Neural cell (in vitro differentiated cells): ENCODE measurements at regions not wholly inside any gene's neighbourhood (a gene's known extent, or its start where the extent isn't known, plus 50 kb on each side); places are given as distances from the start of the nearest gene placed in this dataset.

ENCODE experiments used
- H2AFZ ChIP-seq: fragments of 200-600, 300-800 bp; sonication (generic), shearing (Covaris generic); 2 replicates; pipeline ENCODE4 v1.6.0; 2014; ENCODE audit warnings: low read depth, mild to moderate bottlenecking, antibody characterized with exemption, low read length, moderate library complexity
- H3F3A ChIP-seq: fragments of 200-600 bp; shearing (Covaris generic); 2 replicates; pipeline ENCODE4 v1.6.1; 2016; ENCODE audit warnings: mild to moderate bottlenecking, moderate library complexity, mixed read lengths, antibody characterized with exemption, low read length; ENCODE audit not compliant: insufficient read depth, poor library complexity, severe bottlenecking
- H3K27ac ChIP-seq: fragments of 200-600, 300-800 bp; sonication (generic), shearing (Covaris generic); 2 replicates; pipeline ENCODE4 v1.5.1; 2014; ENCODE audit warnings: mild to moderate bottlenecking, low read length, moderate library complexity
- H3K27me3 ChIP-seq: fragments of 300-800, 200-600 bp; sonication (generic), shearing (Covaris generic); 2 replicates; pipeline ENCODE4 v1.6.0; 2014; ENCODE audit warnings: mild to moderate bottlenecking, low read depth, low read length, moderate library complexity; ENCODE audit not compliant: insufficient read depth
- H3K36me3 ChIP-seq: fragments of 300-800, 200-600 bp; sonication (generic), shearing (Covaris generic); 2 replicates; pipeline ENCODE4 v1.5.1; 2014; ENCODE audit warnings: mild to moderate bottlenecking, antibody characterized with exemption, low read length, moderate library complexity; ENCODE audit not compliant: insufficient read depth
- H3K4me2 ChIP-seq: fragments of 300-800, 200-600 bp; sonication (generic), shearing (Covaris generic); 2 replicates; pipeline ENCODE4 v1.6.0; 2014; ENCODE audit warnings: mild to moderate bottlenecking, low read length
- H3K4me3 ChIP-seq: fragments of 300-800, 200-600 bp; sonication (generic), shearing (Covaris generic); 2 replicates; pipeline ENCODE4 v1.5.1; 2014; ENCODE audit warnings: mild to moderate bottlenecking, low read length, moderate library complexity
- H3K79me2 ChIP-seq: fragments of 200-600 bp; shearing (Covaris generic); replicated peaks from 2 replicates; pipeline ENCODE4 v1.6.0; 2014; ENCODE audit warnings: mild to moderate bottlenecking, low read length, moderate library complexity; ENCODE audit not compliant: insufficient read depth
- H3K9ac ChIP-seq: fragments of 300-800, 200-600 bp; sonication (generic), shearing (Covaris generic); 2 replicates; pipeline ENCODE4 v1.6.1; 2016; ENCODE audit warnings: mild to moderate bottlenecking, low read length, mixed read lengths
- H3K9me2 ChIP-seq: fragments of 200-600 bp; shearing (Covaris generic); 2 replicates; pipeline ENCODE4 v1.6.1; 2016; ENCODE audit warnings: mild to moderate bottlenecking, low read length, mixed read lengths; ENCODE audit not compliant: insufficient read depth
- H3K9me3 ChIP-seq: fragments of 200-600, 300-800 bp; sonication (generic), shearing (Covaris generic); 2 replicates; pipeline ENCODE4 v1.6.1; 2016; ENCODE audit warnings: mild to moderate bottlenecking, mixed run types, low read length, moderate library complexity, mixed read lengths
- H4K20me1 ChIP-seq: fragments of 200-600 bp; shearing (Covaris generic); 2 replicates; pipeline ENCODE4 v1.6.1; 2016; ENCODE audit warnings: mild to moderate bottlenecking, mixed run types; ENCODE audit not compliant: insufficient read depth
- CTCF ChIP-seq: fragments of 450-650 bp; IDR thresholded peaks from 2 replicates; pipeline ENCODE4 v1.5.1; 2014; ENCODE audit warnings: antibody characterized with exemption, mild to moderate bottlenecking, moderate library complexity; ENCODE audit not compliant: poor library complexity, severe bottlenecking
- EP300 ChIP-seq: fragments of 450-650 bp; conservative IDR thresholded peaks from 2 replicates; pipeline ENCODE4 v1.6.1; 2014; ENCODE audit warnings: antibody characterized with exemption, mild to moderate bottlenecking, moderate library complexity; ENCODE audit not compliant: poor library complexity, severe bottlenecking
- EZH2 ChIP-seq: fragments of 200-600, 300-800 bp; shearing (Covaris generic), sonication (generic); IDR thresholded peaks from 2 replicates; pipeline ENCODE4 v1.6.1; 2014; ENCODE audit warnings: antibody characterized with exemption, low read length, borderline replicate concordance, mild to moderate bottlenecking; ENCODE audit not compliant: insufficient read depth, poor library complexity, severe bottlenecking
- MXI1 ChIP-seq: fragments of 450-650 bp; conservative IDR thresholded peaks from 2 replicates; pipeline ENCODE4 v1.6.1; 2014; ENCODE audit warnings: antibody characterized with exemption, mild to moderate bottlenecking; ENCODE audit not compliant: poor library complexity, severe bottlenecking
- POLR2AphosphoS5 ChIP-seq: IDR thresholded peaks from 2 replicates; pipeline ENCODE4 v1.6.1; 2012
- RAD21 ChIP-seq: fragments of 450-650 bp; conservative IDR thresholded peaks from 2 replicates; pipeline ENCODE4 v1.6.1; 2014; ENCODE audit warnings: antibody characterized with exemption, mild to moderate bottlenecking, moderate library complexity
- SMC3 ChIP-seq: fragments of 450-650 bp; conservative IDR thresholded peaks from 2 replicates; pipeline ENCODE4 v1.6.1; 2014; ENCODE audit warnings: antibody characterized with exemption, mild to moderate bottlenecking, moderate library complexity; ENCODE audit not compliant: poor library complexity
- TAF1 ChIP-seq: IDR thresholded peaks from 2 replicates; pipeline ENCODE4 v1.6.1; 2012; ENCODE audit warnings: low read depth
- TF ChIP-seq, protein P1 (sequence below): IDR thresholded peaks from 2 replicates; pipeline ENCODE4 v1.6.1; 2012; ENCODE audit warnings: borderline replicate concordance

DNA sequence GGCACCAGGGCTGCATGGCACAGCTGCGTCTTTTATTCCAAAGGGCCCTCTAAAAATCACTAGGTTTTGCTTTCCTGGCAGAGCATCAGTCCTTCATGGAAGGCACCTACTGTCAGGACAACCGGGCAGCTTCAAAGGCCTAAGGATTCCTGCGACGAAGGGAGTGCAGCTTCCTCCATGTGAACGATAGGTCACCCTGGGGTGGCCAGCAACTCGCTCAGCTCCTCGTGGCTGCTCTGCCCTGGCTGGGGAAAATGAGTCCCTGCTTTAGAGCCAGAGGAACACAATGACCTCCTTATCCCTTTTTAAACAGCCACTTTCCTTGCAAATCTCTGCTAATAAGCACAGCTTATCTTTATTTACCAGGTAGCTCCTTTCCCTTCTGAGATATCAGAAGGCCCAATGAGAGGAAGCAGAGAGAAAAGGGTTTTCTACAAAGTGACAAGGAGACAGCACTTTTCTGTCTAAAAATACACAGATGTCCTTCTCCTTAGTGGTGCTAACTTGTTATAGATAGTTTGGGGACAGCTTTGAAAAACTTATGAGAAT is 71.6 kb upstream of the SMYD2 start:
- Histone ChIP-seq H3K27me3 (no peaks in the 10 kb centered on the region), H3K9me2 (no peaks in the 10 kb centered on the region), H4K20me1 (no peaks in the 10 kb centered on the region), H3K79me2 (no peaks in the 10 kb centered on the region), H3K4me3 (no peak overlapping the region), H3K4me2 (no peak overlapping the region), H3K27ac (no peak overlapping the region), H2AFZ (no peak overlapping the region), H3K36me3 (no peaks in the 10 kb centered on the region), H3F3A (no peaks in the 10 kb centered on the region), H3K9me3 (no peaks in the 10 kb centered on the region), H3K9ac (no peak overlapping the region)
- TF ChIP-seq SMC3: no peak
- no peak for TF ChIP-seq TAF1
- no peak for TF ChIP-seq MXI1
- TF ChIP-seq CTCF: no peak
- TF ChIP-seq EZH2: no peak
- no peak for TF ChIP-seq RAD21
- TF ChIP-seq POLR2AphosphoS5: no peak
- no peak for TF ChIP-seq EP300
- TF ChIP-seq, protein P1, sequence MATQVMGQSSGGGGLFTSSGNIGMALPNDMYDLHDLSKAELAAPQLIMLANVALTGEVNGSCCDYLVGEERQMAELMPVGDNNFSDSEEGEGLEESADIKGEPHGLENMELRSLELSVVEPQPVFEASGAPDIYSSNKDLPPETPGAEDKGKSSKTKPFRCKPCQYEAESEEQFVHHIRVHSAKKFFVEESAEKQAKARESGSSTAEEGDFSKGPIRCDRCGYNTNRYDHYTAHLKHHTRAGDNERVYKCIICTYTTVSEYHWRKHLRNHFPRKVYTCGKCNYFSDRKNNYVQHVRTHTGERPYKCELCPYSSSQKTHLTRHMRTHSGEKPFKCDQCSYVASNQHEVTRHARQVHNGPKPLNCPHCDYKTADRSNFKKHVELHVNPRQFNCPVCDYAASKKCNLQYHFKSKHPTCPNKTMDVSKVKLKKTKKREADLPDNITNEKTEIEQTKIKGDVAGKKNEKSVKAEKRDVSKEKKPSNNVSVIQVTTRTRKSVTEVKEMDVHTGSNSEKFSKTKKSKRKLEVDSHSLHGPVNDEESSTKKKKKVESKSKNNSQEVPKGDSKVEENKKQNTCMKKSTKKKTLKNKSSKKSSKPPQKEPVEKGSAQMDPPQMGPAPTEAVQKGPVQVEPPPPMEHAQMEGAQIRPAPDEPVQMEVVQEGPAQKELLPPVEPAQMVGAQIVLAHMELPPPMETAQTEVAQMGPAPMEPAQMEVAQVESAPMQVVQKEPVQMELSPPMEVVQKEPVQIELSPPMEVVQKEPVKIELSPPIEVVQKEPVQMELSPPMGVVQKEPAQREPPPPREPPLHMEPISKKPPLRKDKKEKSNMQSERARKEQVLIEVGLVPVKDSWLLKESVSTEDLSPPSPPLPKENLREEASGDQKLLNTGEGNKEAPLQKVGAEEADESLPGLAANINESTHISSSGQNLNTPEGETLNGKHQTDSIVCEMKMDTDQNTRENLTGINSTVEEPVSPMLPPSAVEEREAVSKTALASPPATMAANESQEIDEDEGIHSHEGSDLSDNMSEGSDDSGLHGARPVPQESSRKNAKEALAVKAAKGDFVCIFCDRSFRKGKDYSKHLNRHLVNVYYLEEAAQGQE: no peak

- no peaks in the 10 kb centered on the region for H3K27me3 ChIP-seq
- H3K9ac ChIP-seq: no peak overlapping the region
- H3K4me3 ChIP-seq: no peak overlapping the region
- H3K9me2 ChIP-seq: no peaks in the 10 kb centered on the region
- no peak overlapping the region for H3K4me2 ChIP-seq
- H3K36me3 ChIP-seq: no peaks in the 10 kb centered on the region
- no peaks in the 10 kb centered on the region for H3K9me3 ChIP-seq
- no peaks in the 10 kb centered on the region for H4K20me1 ChIP-seq
- TF ChIP-seq RAD21: no peak
- no peak for TF ChIP-seq EZH2
- no peak for TF ChIP-seq EP300
- no peak for TF ChIP-seq MXI1
- no peak for TF ChIP-seq TAF1
- TF ChIP-seq SMC3: no peak
- TF ChIP-seq CTCF: no peak
- TF ChIP-seq, protein P1: no peak
- TF ChIP-seq POLR2AphosphoS5: no peak
- no peak overlapping the region for H2AFZ ChIP-seq
- H3K79me2 ChIP-seq: no peaks in the 10 kb centered on the region
- no peak overlapping the region for H3K27ac ChIP-seq
- H3F3A ChIP-seq: no peaks in the 10 kb centered on the region
Measured at GRCh38 chr1:214213136-214213535, 67.8 kb upstream of the SMYD2 start.
